Renal pelvis (tissue), 1 donor: ENCODE measurements at regions not wholly inside any gene's neighbourhood (a gene's known extent, or its start where the extent isn't known, plus 50 kb on each side); places are given as distances from the start of the nearest gene placed in this dataset.
"Not testable (repeated sequence)": the region's sequence is repeated elsewhere in the genome, so short reads cannot be mapped to it uniquely, and the experiment has no call there.

Experiments
- DNase-seq: peaks from one replicate; pipeline ENCODE4 v3.0.0-alpha.2; 2013

GRCh38 chr2:595141-595815 lies 81.9 kb downstream of the TMEM18 start:
- no peak for DNase-seq

- DNase-seq, result no peak
Measured at GRCh38 chr2:594297-594949, 82.8 kb downstream of the TMEM18 start.

GRCh38 chr2:593356-594026 lies 83.7 kb downstream of the TMEM18 start:
- DNase-seq, result no peak

GRCh38 chr2:592737-593136 lies 84.5 kb downstream of the TMEM18 start:
- DNase-seq, result no peak

GRCh38 chr2:590214-591175 lies 86.7 kb downstream of the TMEM18 start:
- no peak for DNase-seq

- DNase-seq, result no peak
Measured at GRCh38 chr2:589281-590130, 87.7 kb downstream of the TMEM18 start.

- DNase-seq, result no peak
Measured at GRCh38 chr2:588074-588645, 89.0 kb downstream of the TMEM18 start.

- DNase-seq, result no peak
Measured at GRCh38 chr2:587087-587960, 89.9 kb downstream of the TMEM18 start.

GRCh38 chr2:586641-587076 lies 90.5 kb downstream of the TMEM18 start:
- no peak for DNase-seq

GRCh38 chr2:584863-585823 lies 92.1 kb downstream of the TMEM18 start:
- no peak for DNase-seq

- DNase-seq, result no peak
Measured at GRCh38 chr2:583666-584065, 93.5 kb downstream of the TMEM18 start.

- DNase-seq, result no peak
Measured at GRCh38 chr2:582792-583528, 94.2 kb downstream of the TMEM18 start.

- not testable (repeated sequence) for DNase-seq
Measured at GRCh38 chr2:582289-582688, 94.9 kb downstream of the TMEM18 start.

- DNase-seq, result no peak
Measured at GRCh38 chr2:579961-580360, 97.2 kb downstream of the TMEM18 start.

GRCh38 chr2:579351-579886 lies 97.8 kb downstream of the TMEM18 start:
- no peak for DNase-seq

GRCh38 chr2:576292-576691 lies 100.9 kb downstream of the TMEM18 start:
- no peak for DNase-seq

GRCh38 chr2:575727-576236 lies 101.4 kb downstream of the TMEM18 start:
- DNase-seq, result no peak
